MM.1S (cell line): ENCODE measurements at regions not wholly inside any gene's neighbourhood (a gene's known extent, or its start where the extent isn't known, plus 50 kb on each side); places are given as distances from the start of the nearest gene placed in this dataset.

Experiments used
- DNase-seq: peaks from one replicate; pipeline ENCODE4 v3.0.0-alpha.2; 2015
- H2AFZ ChIP-seq: fragments of 300-600 bp; sonication (generic); 2 replicates; pipeline ENCODE4 v1.6.0; 2016; ENCODE audit warnings: antibody characterized with exemption, low read length
- H3F3A ChIP-seq: fragments of 300-600 bp; sonication (generic); 2 replicates; pipeline ENCODE4 v1.6.1; 2016; ENCODE audit warnings: mild to moderate bottlenecking, antibody characterized with exemption, low read length, moderate library complexity, mixed read lengths; ENCODE audit not compliant: insufficient read depth
- H3K27ac ChIP-seq: fragments of 300-600 bp; sonication (generic); 2 replicates; pipeline ENCODE4 v1.5.1; 2016; ENCODE audit warnings: mild to moderate bottlenecking, low read length
- H3K27me3 ChIP-seq: fragments of 300-600 bp; sonication (generic); replicated peaks from 2 replicates; pipeline ENCODE4 v1.6.0; 2016; ENCODE audit warnings: low read length; ENCODE audit not compliant: insufficient read depth
- H3K36me3 ChIP-seq: fragments of 300-600 bp; sonication (generic); replicated peaks from 2 replicates; pipeline ENCODE4 v1.6.1; 2016; ENCODE audit warnings: mild to moderate bottlenecking, low read length, mixed read lengths; ENCODE audit not compliant: insufficient read depth
- H3K4me1 ChIP-seq: fragments of 300-600 bp; sonication (generic); 2 replicates; pipeline ENCODE4 v1.6.1; 2016; ENCODE audit warnings: low read length, mixed read lengths
- H3K4me2 ChIP-seq: fragments of 300-600 bp; sonication (generic); 2 replicates; pipeline ENCODE4 v1.6.0; 2016; ENCODE audit warnings: low read depth, low read length
- H3K4me3 ChIP-seq: fragments of 300-600 bp; sonication (generic); 2 replicates; pipeline ENCODE4 v1.5.1; 2016; ENCODE audit warnings: low read length, mixed read lengths
- H3K79me2 ChIP-seq: fragments of 300-600 bp; sonication (generic); 2 replicates; pipeline ENCODE4 v1.6.1; 2016; ENCODE audit warnings: mixed run types, low read length, mixed read lengths
- H3K9ac ChIP-seq: fragments of 300-600 bp; sonication (generic); 2 replicates; pipeline ENCODE4 v1.6.1; 2016; ENCODE audit warnings: low read length, mixed read lengths
- H3K9me2 ChIP-seq: fragments of 300-600 bp; sonication (generic); replicated peaks from 2 replicates; pipeline ENCODE4 v1.6.1; 2016; ENCODE audit warnings: mild to moderate bottlenecking, low read length, mixed read lengths; ENCODE audit not compliant: insufficient read depth
- H3K9me3 ChIP-seq: fragments of 300-600 bp; sonication (generic); replicated peaks from 2 replicates; pipeline ENCODE4 v1.6.1; 2016; ENCODE audit warnings: mild to moderate bottlenecking, low read length, mixed read lengths; ENCODE audit not compliant: insufficient read depth
- H4K20me1 ChIP-seq: fragments of 300-600 bp; sonication (generic); 2 replicates; pipeline ENCODE4 v1.6.1; 2016; ENCODE audit warnings: mild to moderate bottlenecking, low read length, moderate library complexity, mixed read lengths; ENCODE audit not compliant: insufficient read depth
- CTCF ChIP-seq: fragments of 300-600 bp; sonication (generic); IDR thresholded peaks from 2 replicates; pipeline ENCODE4 v1.5.1; 2016; ENCODE audit warnings: antibody characterized with exemption, low read length, mixed read lengths
- EZH2 ChIP-seq: fragments of 300-600 bp; sonication (generic); optimal IDR thresholded peaks from 2 replicates; pipeline ENCODE3; 2017; ENCODE audit warnings: low read depth, mild to moderate bottlenecking, antibody characterized with exemption, low read length, mixed read lengths
- EZH2phosphoT487 ChIP-seq: fragments of 300-600 bp; sonication (generic); IDR thresholded peaks from 2 replicates; pipeline ENCODE4 v1.6.1; 2018; ENCODE audit warnings: antibody characterized with exemption, low read length

DNA sequence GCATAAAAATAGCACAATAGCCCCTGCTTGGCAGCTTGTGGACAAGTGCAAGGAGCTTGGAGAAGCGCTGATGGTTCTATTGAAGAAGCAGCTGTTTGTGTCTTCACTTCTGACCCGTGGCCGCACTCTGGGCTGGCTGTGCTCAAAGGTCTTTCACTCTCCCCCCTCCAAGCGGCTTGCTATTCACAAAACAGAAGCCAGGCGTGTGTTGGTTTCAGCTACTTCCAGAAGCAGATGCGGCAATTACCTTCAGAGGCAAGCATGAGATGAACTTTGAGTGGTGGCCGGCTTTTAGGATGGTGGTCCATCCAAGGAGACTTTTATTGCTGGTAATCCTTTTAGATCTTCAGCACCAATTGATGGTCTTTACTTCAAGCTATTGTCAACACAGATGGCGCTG lies 188.5 kb upstream of the ARGLU1 start:
- DNase-seq: no peak
- TF ChIP-seq EZH2 (no peak), CTCF (no peak), EZH2phosphoT487 (no peak)
- H3K36me3 ChIP-seq: no peaks in the 10 kb centered on the region
- no peak overlapping the region for H3K27ac ChIP-seq
- no peaks in the 10 kb centered on the region for H3K9me2 ChIP-seq
- H4K20me1 ChIP-seq: no peaks in the 10 kb centered on the region
- H3K79me2 ChIP-seq: no peaks in the 10 kb centered on the region
- H3K9ac ChIP-seq: no peak overlapping the region
- H3K4me3 ChIP-seq: no peak overlapping the region
- H3K9me3 ChIP-seq: no peaks in the 10 kb centered on the region
- H2AFZ ChIP-seq: no peak overlapping the region
- H3K27me3 ChIP-seq: no peaks in the 10 kb centered on the region
- H3K4me1 ChIP-seq: no peaks in the 10 kb centered on the region
- no peaks in the 10 kb centered on the region for H3F3A ChIP-seq
- no peak overlapping the region for H3K4me2 ChIP-seq

GRCh38 chr13:106755542-106755941 lies 187.6 kb upstream of the ARGLU1 start:
- Histone ChIP-seq H3K27ac (no peak overlapping the region), H2AFZ (no peak overlapping the region), H3K4me3 (no peak overlapping the region), H3K4me1 (no peaks in the 10 kb centered on the region), H3K4me2 (no peak overlapping the region), H3K36me3 (no peaks in the 10 kb centered on the region), H3K9me2 (no peaks in the 10 kb centered on the region), H3K79me2 (no peaks in the 10 kb centered on the region), H3K9ac (no peak overlapping the region), H4K20me1 (no peaks in the 10 kb centered on the region), H3K27me3 (no peaks in the 10 kb centered on the region), H3F3A (no peaks in the 10 kb centered on the region), H3K9me3 (no peaks in the 10 kb centered on the region)
- DNase-seq: no peak
- no peak for TF ChIP-seq EZH2
- TF ChIP-seq CTCF: no peak
- TF ChIP-seq EZH2phosphoT487: no peak

- H4K20me1 ChIP-seq: no peaks in the 10 kb centered on the region
- no peaks in the 10 kb centered on the region for H3K9me3 ChIP-seq
- H3K4me1 ChIP-seq: no peaks in the 10 kb centered on the region
- no peaks in the 10 kb centered on the region for H3F3A ChIP-seq
- no peaks in the 10 kb centered on the region for H3K27me3 ChIP-seq
- H3K27ac ChIP-seq: no peak overlapping the region
- H2AFZ ChIP-seq: no peak overlapping the region
- H3K4me3 ChIP-seq: no peak overlapping the region
- no peaks in the 10 kb centered on the region for H3K9me2 ChIP-seq
- no peak for TF ChIP-seq EZH2
- DNase-seq: no peak
- H3K9ac ChIP-seq: no peak overlapping the region
- H3K4me2 ChIP-seq: no peak overlapping the region
- no peaks in the 10 kb centered on the region for H3K36me3 ChIP-seq
- no peaks in the 10 kb centered on the region for H3K79me2 ChIP-seq
These were observed 185.3 kb upstream of the ARGLU1 start for GRCh38 chr13:106753251-106753650.

DNA sequence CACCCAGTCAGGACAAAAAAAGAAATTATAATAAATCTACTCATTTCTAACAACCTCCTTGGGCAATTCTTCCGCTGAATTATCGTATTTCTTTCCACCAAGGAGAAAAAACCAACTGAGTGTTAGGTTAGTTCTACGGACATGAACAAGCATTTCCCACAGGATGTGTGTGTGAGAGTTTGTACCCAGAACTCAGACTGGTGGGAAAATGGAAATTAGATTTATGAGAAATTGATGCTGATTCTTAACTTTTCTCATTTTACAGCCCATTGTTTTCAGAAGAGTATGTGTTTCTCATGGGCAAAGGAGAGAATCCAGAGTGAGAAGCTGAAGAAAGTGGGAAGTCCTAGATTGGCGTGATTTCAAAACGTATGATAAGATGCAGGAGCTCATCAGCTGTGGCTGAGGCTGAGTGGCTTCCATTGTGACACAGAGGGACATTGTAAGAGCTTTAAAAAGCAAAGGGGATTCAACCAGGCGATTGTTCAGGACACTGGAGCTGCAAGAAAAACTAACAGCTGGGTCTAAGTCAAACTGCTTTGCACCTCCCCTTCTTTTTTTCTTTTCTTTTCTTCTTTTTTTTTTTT lies 184.7 kb upstream of the ARGLU1 start:
- Histone ChIP-seq H2AFZ (no peak overlapping the region), H3K4me3 (no peak overlapping the region), H3K79me2 (no peaks in the 10 kb centered on the region), H3K36me3 (no peaks in the 10 kb centered on the region), H4K20me1 (no peaks in the 10 kb centered on the region), H3K9ac (no peak overlapping the region), H3K9me3 (no peaks in the 10 kb centered on the region), H3K27ac (no peak overlapping the region), H3F3A (no peaks in the 10 kb centered on the region), H3K4me2 (no peak overlapping the region), H3K9me2 (no peaks in the 10 kb centered on the region), H3K4me1 (no peaks in the 10 kb centered on the region), H3K27me3 (no peaks in the 10 kb centered on the region)
- no peak for DNase-seq
- no peak for TF ChIP-seq EZH2
- no peak for TF ChIP-seq CTCF
- no peak for TF ChIP-seq EZH2phosphoT487
